ENCODE measurements at regions not wholly inside any gene's neighbourhood (a gene's known extent, or its start where the extent isn't known, plus 50 kb on each side); places are given as distances from the start of the nearest gene placed in this dataset.
"Not testable (repeated sequence)": the region's sequence is repeated elsewhere in the genome, so short reads cannot be mapped to it uniquely, and the experiment has no call there.

- no peak for DNase-seq (ENCODE audit: low spot score)
These were observed 789.7 kb downstream of the FRK start for GRCh38 chr6:115270953-115271352.

- DNase-seq (ENCODE audit: low spot score) = no peak
These were observed 819.3 kb downstream of the FRK start for GRCh38 chr6:115241373-115241772.

GRCh38 chr6:115221198-115221597 lies 839.5 kb downstream of the FRK start:
- no peak for DNase-seq (ENCODE audit: low spot score)

DNA sequence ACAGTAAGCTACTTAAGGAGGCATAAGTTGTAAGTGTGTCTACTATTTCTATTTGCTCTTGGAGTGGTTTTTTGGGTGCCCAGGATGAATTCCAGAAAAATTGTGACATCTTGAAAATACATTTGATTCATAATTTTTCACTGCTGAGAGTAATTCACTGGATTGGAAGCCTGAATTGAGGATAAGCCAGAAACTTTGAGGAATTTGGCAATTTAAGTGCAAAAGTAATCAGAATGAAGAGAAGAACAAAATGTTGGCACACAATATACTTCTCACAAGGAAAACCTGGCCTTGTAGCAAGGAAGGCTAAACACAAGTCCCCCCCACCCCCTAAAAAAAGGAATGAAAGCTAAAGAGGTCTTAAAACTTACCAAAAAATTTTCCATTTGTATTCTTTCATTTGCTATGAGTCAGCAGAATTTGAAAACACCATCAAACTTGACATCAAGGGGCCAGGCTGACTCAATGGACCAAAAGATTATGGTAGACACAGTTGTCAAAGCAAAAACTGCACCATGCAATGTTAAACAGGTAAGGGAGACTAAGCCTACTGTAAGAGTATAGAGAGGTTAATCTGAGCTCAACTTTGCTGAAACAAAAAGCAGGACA lies 840.0 kb downstream of the FRK start:
- no peak for DNase-seq (ENCODE audit: low spot score)

- no peak for DNase-seq (ENCODE audit: low spot score)
These were observed 841.0 kb downstream of the FRK start for GRCh38 chr6:115219645-115220044.

GRCh38 chr6:115216835-115217234 lies 843.9 kb downstream of the FRK start:
- DNase-seq (ENCODE audit: low spot score) = no peak

- DNase-seq (ENCODE audit: low spot score) = no peak
These were observed 846.4 kb downstream of the FRK start for GRCh38 chr6:115214283-115214682.

DNA sequence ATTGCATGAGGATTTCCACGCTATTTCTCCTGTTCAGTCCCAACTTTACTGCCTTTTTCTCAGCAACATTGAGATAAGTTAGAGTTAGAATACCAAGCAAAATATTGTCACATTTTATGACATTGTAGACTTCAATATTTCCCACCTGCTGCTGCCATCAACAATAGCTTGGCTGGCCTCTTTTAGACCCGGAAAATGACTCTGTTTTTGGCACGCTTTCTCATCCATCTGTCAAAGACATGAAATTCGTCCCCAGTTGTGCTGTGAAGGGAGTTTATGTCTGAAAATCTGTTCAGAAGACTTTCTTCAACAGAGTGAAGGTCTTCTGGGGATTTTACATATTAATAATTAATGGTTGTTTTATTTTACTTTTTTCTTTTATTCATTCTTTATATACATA lies 857.3 kb downstream of the FRK start:
- no peak for DNase-seq (ENCODE audit: low spot score)

GRCh38 chr6:115194981-115195638 lies 852.3 kb upstream of the HS3ST5 start:
- no peak for DNase-seq (ENCODE audit: low spot score)

DNA sequence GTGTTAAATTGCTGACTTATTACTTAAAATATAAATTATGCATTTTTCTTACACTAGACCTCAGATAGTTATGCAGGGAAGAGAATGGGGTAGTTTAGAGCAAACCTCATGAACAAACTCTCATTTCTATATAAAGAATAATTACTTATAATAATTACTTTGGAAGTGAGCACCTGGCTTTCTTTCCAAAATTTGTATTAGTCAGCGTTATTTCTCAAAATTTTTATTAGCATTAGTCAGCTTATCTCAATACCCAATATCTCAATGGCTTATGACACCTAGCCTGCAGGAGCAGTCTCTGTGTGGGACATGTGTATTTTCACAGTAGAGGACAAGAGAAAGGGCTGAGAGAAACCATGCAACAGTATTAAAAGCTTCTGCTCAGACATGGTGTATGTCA lies 849.2 kb upstream of the HS3ST5 start:
- no peak for DNase-seq (ENCODE audit: low spot score)

- no peak for DNase-seq (ENCODE audit: low spot score)
These were observed 847.7 kb upstream of the HS3ST5 start for GRCh38 chr6:115190534-115190933.

DNA sequence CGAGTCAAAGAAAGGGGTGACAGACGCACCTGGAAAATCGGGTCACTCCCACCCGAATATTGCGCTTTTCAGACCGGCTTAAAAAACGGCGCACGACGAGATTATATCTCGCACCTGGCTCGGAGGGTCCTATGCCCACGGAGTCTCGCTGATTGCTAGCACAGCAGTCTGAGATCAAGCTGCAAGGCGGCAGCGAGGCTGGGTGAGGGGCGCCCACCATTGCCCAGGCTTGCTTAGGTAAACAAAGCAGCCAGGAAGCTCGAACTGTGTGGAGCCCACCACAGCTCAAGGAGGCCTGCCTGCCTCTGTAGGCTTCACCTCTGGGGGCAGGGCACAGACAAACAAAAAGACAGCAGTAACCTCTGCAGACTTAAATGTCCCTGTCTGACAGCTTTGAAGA lies 832.6 kb upstream of the HS3ST5 start:
- not testable (repeated sequence) for DNase-seq (ENCODE audit: low spot score)

DNA sequence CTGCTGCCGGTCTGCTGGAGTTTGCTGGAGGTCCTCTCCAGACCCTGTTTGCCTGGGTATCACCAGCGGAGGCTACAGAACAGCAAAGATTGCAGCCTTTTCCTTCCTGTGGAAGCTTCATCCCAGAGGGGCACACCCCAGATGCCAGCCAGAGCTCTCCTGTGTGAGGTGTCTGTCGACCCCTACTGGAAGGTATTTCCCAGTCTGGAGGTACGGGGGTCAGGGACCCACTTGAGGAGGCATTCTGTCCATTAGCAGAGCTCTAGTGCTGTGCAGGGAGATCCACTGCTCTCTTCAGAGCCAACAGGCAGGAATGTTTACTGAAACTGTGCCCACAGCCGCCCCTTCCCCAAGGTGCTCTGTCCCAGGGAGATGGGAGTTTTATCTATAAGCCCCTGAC lies 823.1 kb upstream of the HS3ST5 start:
- DNase-seq (ENCODE audit: low spot score) = not testable (repeated sequence)

- no peak for DNase-seq (ENCODE audit: low spot score)
These were observed 816.9 kb upstream of the HS3ST5 start for GRCh38 chr6:115159733-115160132.

GRCh38 chr6:115137910-115138309 lies 795.1 kb upstream of the HS3ST5 start:
- DNase-seq (ENCODE audit: low spot score) = no peak

- DNase-seq (ENCODE audit: low spot score) = peak; percentile 22
These were observed 791.0 kb upstream of the HS3ST5 start for GRCh38 chr6:115133790-115134189.

DNA sequence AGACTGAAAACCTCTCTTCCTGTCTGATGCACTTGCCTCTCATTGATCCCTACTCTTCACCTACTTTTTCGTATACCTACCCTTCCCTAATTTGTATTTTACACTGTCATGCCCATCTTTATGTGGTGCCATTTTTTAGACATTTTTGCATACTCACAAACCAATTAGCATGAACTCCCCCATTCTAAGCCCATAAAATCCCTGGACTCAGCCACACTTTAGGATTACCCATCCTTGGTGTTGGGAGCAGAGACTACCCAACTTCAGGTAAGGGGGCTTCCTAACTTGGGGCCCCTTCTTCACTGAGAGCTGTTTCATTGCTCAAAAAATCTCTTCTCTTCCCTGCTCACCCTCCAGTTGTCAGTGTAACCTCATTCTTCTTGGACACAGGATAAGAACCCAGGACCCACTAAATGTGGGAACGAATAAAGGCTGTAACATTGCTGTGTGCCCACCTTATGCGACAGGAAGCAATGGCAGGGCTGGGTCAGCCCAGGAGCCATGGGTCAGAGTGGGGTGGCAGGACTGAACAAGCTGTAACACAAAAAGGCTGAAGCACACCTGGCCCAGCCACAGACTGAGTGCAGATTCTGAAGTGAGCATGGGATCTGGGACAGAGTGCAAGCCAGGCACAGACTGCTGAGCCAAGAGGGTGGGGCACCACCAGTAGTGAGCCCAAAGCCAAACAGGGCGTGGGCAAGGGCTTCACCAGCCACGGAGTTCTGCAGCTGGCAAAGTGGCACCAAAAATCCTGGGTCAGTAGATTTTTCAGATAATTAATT lies 789.1 kb upstream of the HS3ST5 start:
- DNase-seq (ENCODE audit: low spot score) = peak; percentile 9

DNA sequence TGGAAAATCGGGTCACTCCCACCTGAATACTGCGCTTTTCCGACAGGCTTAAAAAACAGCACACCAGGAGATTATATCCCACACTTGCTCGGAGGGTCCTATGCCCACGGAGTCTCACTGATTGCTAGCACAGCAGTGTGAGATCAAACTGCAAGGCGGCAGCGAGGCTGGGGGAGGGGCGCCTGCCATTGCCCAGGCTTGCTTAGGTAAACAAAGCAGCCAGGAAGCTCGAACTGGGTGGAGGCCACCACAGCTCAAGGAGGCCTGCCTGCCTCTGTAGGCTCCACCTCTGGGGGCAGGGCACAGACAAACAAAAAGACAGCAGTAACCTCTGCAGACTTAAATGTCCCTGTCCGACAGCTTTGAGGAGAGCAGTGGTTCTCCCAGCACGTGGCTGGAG lies 778.7 kb upstream of the HS3ST5 start:
- not testable (repeated sequence) for DNase-seq (ENCODE audit: low spot score)

DNA sequence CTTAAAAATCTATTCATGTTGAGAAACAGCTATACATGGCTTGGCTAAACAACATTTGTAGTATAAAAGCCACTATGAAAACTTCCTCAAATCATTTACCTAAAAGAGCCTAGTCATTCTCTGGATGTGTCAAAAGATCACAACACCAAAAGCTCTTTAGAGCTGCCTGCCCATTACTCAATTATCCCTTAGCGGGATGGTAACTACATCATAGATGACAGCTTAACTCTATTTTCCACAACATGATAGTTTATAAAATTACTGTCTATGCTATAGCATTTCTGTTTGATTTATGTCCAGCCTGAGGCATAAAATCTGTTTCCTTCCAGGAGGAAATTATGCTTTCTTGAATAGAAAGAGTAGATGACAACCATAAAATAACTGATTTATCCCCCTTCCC lies 777.6 kb upstream of the HS3ST5 start:
- DNase-seq (ENCODE audit: low spot score) = no peak

DNA sequence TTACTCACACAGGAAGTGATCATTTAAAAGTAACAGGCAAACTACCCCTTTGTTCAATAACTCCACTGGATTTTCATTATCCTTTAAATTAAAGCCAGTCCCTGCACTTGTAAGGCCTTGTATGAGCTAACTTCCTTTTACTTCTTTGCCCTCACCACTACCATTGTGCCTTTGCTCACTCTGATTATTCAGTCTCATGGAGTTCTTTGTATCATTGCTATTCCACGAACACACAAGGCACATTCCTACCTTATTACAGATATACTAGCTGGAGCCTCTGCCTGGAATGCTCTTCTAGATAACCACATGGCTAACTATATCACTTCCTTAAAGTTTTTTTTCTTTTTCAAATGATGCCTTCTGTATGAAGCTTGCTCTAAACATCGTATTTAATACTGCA lies 748.6 kb upstream of the HS3ST5 start:
- no peak for DNase-seq (ENCODE audit: low spot score)

- DNase-seq (ENCODE audit: low spot score) = no peak
These were observed 735.7 kb upstream of the HS3ST5 start for GRCh38 chr6:115078555-115078954.

GRCh38 chr6:115071962-115072361 lies 729.1 kb upstream of the HS3ST5 start:
- DNase-seq (ENCODE audit: low spot score) = no peak

GRCh38 chr6:115067690-115068447 lies 725.0 kb upstream of the HS3ST5 start:
- DNase-seq (ENCODE audit: low spot score) = no peak

All from LoVo (cell line).